ENCODE measurements at regions not wholly inside any gene's neighbourhood (a gene's known extent, or its start where the extent isn't known, plus 50 kb on each side); places are given as distances from the start of the nearest gene placed in this dataset.

- Mint-ChIP-seq H3K27me3 (peaks cover 2% of the 10 kb centered on the region), H3K4me3 (no peak overlapping the region), H3K9me3 (peaks cover 0 to 6% (median 3%) of the 10 kb centered on the region in 3 donors), H3K36me3 (no peaks in the 10 kb centered on the region), H3K27ac (no peak overlapping the region), H3K4me1 (no peaks in the 10 kb centered on the region)
Observed at GRCh38 chr4:106471151-106471550, 102.6 kb upstream of the GIMD1 start.

- Mint-ChIP-seq H3K36me3 (no peaks in the 10 kb centered on the region), H3K9me3 (peaks cover 0 to 12% (median 0%) of the 10 kb centered on the region in 3 donors), H3K27me3 (no peaks in the 10 kb centered on the region), H3K4me3 (no peak overlapping the region), H3K4me1 (no peaks in the 10 kb centered on the region), H3K27ac (no peak overlapping the region)
Observed at GRCh38 chr4:106463622-106464021, 95.0 kb upstream of the GIMD1 start.

GRCh38 chr4:106454581-106454980, 86.0 kb upstream of the GIMD1 start:
- Mint-ChIP-seq H3K27me3 (peaks cover 2% of the 10 kb centered on the region), H3K27ac (no peak overlapping the region), H3K4me3 (no peak overlapping the region), H3K4me1 (no peaks in the 10 kb centered on the region), H3K36me3 (peaks cover 2% of the 10 kb centered on the region), H3K9me3 (no peaks in the 10 kb centered on the region)

GRCh38 chr4:106454021-106454420, 85.4 kb upstream of the GIMD1 start:
- no peak overlapping the region for H3K27ac Mint-ChIP-seq
- peaks cover 2% of the 10 kb centered on the region for H3K27me3 Mint-ChIP-seq
- H3K4me1 Mint-ChIP-seq: no peaks in the 10 kb centered on the region
- H3K36me3 Mint-ChIP-seq: peaks cover 2% of the 10 kb centered on the region
- H3K4me3 Mint-ChIP-seq: no peak overlapping the region
- H3K9me3 Mint-ChIP-seq: no peaks in the 10 kb centered on the region

- Mint-ChIP-seq H3K36me3 (peaks cover 2% of the 10 kb centered on the region), H3K27me3 (peaks cover 2% of the 10 kb centered on the region), H3K27ac (no peak overlapping the region), H3K9me3 (peaks cover 0 to 6% (median 3%) of the 10 kb centered on the region in 3 donors), H3K4me3 (no peak overlapping the region), H3K4me1 (no peaks in the 10 kb centered on the region)
Observed at GRCh38 chr4:106451091-106451490, 82.5 kb upstream of the GIMD1 start.

GRCh38 chr4:106450249-106450648, 81.7 kb upstream of the GIMD1 start:
- peaks cover 4% of the 10 kb centered on the region for H3K36me3 Mint-ChIP-seq
- peaks cover 0 to 6% (median 5%) of the 10 kb centered on the region in 3 donors for H3K9me3 Mint-ChIP-seq
- no peaks in the 10 kb centered on the region for H3K4me1 Mint-ChIP-seq

GRCh38 chr4:106444557-106444956, 76.0 kb upstream of the GIMD1 start:
- Mint-ChIP-seq H3K4me1 (no peaks in the 10 kb centered on the region), H3K4me3 (no peak overlapping the region), H3K9me3 (peaks cover 1 to 7% (median 6%) of the 10 kb centered on the region in 3 donors), H3K27ac (no peak overlapping the region), H3K36me3 (peaks cover 2% of the 10 kb centered on the region), H3K27me3 (no peaks in the 10 kb centered on the region)

More at GRCh38 chr4:106450249-106450648, 81.7 kb upstream of the GIMD1 start:
- Mint-ChIP-seq H3K27me3 (peaks cover 2% of the 10 kb centered on the region), H3K27ac (no peak overlapping the region), H3K4me3 (no peak overlapping the region)

GRCh38 chr4:106430797-106431196, 62.2 kb upstream of the GIMD1 start:
- Mint-ChIP-seq H3K36me3 (no peaks in the 10 kb centered on the region), H3K27me3 (no peaks in the 10 kb centered on the region), H3K27ac (no peak overlapping the region), H3K9me3 (no peaks in the 10 kb centered on the region), H3K4me1 (no peaks in the 10 kb centered on the region), H3K4me3 (no peak overlapping the region)

GRCh38 chr4:106429885-106430284, 61.3 kb upstream of the GIMD1 start:
- H3K36me3 Mint-ChIP-seq: no peaks in the 10 kb centered on the region
- no peaks in the 10 kb centered on the region for H3K4me1 Mint-ChIP-seq
- H3K27me3 Mint-ChIP-seq: no peaks in the 10 kb centered on the region
- H3K27ac Mint-ChIP-seq: no peak overlapping the region
- no peaks in the 10 kb centered on the region for H3K9me3 Mint-ChIP-seq
- no peak overlapping the region for H3K4me3 Mint-ChIP-seq

GRCh38 chr4:106426069-106426468, 57.5 kb upstream of the GIMD1 start:
- no peak overlapping the region for H3K4me3 Mint-ChIP-seq
- no peaks in the 10 kb centered on the region for H3K36me3 Mint-ChIP-seq
- H3K27ac Mint-ChIP-seq: no peak overlapping the region
- no peaks in the 10 kb centered on the region for H3K27me3 Mint-ChIP-seq
- no peaks in the 10 kb centered on the region for H3K4me1 Mint-ChIP-seq
- no peaks in the 10 kb centered on the region for H3K9me3 Mint-ChIP-seq

- Mint-ChIP-seq H3K9me3 (no peaks in the 10 kb centered on the region), H3K36me3 (no peaks in the 10 kb centered on the region), H3K27ac (no peak overlapping the region), H3K4me1 (no peaks in the 10 kb centered on the region), H3K27me3 (no peaks in the 10 kb centered on the region), H3K4me3 (no peak overlapping the region)
Observed at GRCh38 chr4:106425576-106425975, 57.0 kb upstream of the GIMD1 start.

- no peaks in the 10 kb centered on the region for H3K27me3 Mint-ChIP-seq
- no peak overlapping the region for H3K27ac Mint-ChIP-seq
- H3K4me3 Mint-ChIP-seq: no peak overlapping the region
- H3K4me1 Mint-ChIP-seq: no peaks in the 10 kb centered on the region
- no peaks in the 10 kb centered on the region for H3K36me3 Mint-ChIP-seq
- H3K9me3 Mint-ChIP-seq: peaks cover 0 to 2% (median 0%) of the 10 kb centered on the region in 3 donors
Observed at GRCh38 chr4:106424426-106424825, 55.8 kb upstream of the GIMD1 start.

- no peaks in the 10 kb centered on the region for H3K27me3 Mint-ChIP-seq
- no peaks in the 10 kb centered on the region for H3K36me3 Mint-ChIP-seq
- peaks cover 0 to 2% (median 0%) of the 10 kb centered on the region in 3 donors for H3K9me3 Mint-ChIP-seq
- H3K4me1 Mint-ChIP-seq: no peaks in the 10 kb centered on the region
- H3K27ac Mint-ChIP-seq: no peak overlapping the region
- no peak overlapping the region for H3K4me3 Mint-ChIP-seq
Observed at GRCh38 chr4:106423791-106424190, 55.2 kb upstream of the GIMD1 start.

- Mint-ChIP-seq H3K4me1 (no peaks in the 10 kb centered on the region), H3K27ac (no peak overlapping the region), H3K9me3 (peaks cover 0 to 2% (median 0%) of the 10 kb centered on the region in 3 donors), H3K36me3 (no peaks in the 10 kb centered on the region), H3K4me3 (no peak overlapping the region), H3K27me3 (no peaks in the 10 kb centered on the region)
Observed at GRCh38 chr4:106422766-106423165, 54.2 kb upstream of the GIMD1 start.

- Mint-ChIP-seq H3K4me1 (no peaks in the 10 kb centered on the region), H3K27me3 (no peaks in the 10 kb centered on the region), H3K4me3 (no peak overlapping the region), H3K36me3 (no peaks in the 10 kb centered on the region), H3K9me3 (peaks cover 0 to 2% (median 0%) of the 10 kb centered on the region in 3 donors), H3K27ac (no peak overlapping the region)
Observed at GRCh38 chr4:106421441-106422296, 53.1 kb upstream of the GIMD1 start.

- Mint-ChIP-seq H3K4me3 (no peak overlapping the region), H3K36me3 (no peaks in the 10 kb centered on the region), H3K4me1 (no peaks in the 10 kb centered on the region), H3K27me3 (no peaks in the 10 kb centered on the region), H3K27ac (no peak overlapping the region), H3K9me3 (peaks cover 0 to 2% (median 0%) of the 10 kb centered on the region in 3 donors)
Observed at GRCh38 chr4:106418444-106418843, 49.9 kb upstream of the GIMD1 start.

Measured in IgD-negative memory B cell (primary cell).